ENCODE measurements at regions not wholly inside any gene's neighbourhood (a gene's known extent, or its start where the extent isn't known, plus 50 kb on each side); places are given as distances from the start of the nearest gene placed in this dataset.

DNA sequence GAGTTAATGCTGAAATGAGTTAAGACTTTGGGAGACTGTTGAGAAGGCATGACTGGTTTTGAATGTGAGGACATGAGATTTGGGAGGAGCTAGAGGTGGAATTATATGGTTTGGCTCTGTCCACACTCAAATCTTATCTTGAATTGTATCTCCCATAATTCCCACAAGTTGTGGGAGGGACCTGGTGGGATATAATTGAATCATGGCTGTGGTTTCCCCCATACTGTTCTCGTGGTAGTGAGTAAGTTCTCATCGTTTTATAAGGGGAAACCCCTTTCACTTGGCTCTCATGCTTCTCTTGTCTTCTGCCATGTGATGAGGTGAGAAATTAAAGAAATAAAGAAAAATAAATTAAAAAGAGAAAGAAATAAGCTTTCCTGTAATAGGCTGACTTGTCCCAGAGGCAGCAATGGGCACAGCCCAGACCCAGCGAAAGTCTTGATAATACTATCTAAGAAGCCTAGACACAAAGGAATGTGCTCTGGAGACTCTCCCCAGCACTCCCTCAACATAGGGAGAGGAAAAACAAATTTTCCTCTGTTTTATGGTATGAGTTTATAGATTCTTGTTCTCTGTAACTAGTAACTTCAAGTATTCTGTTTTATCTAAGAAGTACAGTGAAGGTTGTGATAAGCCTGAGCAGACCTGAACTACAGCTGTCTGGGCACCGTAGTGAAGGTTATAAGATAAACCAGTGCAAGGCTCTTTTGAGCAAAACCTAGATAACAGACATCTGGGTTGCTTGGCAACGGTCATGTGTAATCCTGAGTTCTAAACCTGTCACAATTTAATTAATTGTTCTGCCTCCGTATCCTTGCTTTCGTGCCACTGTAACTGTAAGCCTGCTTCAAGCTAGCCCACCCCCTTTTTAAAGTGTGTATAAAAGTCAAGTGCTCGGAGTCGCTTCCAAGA is 88.9 kb upstream of the ECI2 start:
- TF ChIP-seq CTCF (IDR thresholded peaks at IDR 0.05) = no peak
- peak in 1 of 2 donors; percentile 10 for TF ChIP-seq POLR2A (IDR thresholded peaks at IDR 0.05)

All from adrenal gland (tissue), 5 donors.